ENCODE measurements at regions not wholly inside any gene's neighbourhood (a gene's known extent, or its start where the extent isn't known, plus 50 kb on each side); places are given as distances from the start of the nearest gene placed in this dataset.
"Not testable (repeated sequence)": the region's sequence is repeated elsewhere in the genome, so short reads cannot be mapped to it uniquely, and the experiment has no call there.

DNA sequence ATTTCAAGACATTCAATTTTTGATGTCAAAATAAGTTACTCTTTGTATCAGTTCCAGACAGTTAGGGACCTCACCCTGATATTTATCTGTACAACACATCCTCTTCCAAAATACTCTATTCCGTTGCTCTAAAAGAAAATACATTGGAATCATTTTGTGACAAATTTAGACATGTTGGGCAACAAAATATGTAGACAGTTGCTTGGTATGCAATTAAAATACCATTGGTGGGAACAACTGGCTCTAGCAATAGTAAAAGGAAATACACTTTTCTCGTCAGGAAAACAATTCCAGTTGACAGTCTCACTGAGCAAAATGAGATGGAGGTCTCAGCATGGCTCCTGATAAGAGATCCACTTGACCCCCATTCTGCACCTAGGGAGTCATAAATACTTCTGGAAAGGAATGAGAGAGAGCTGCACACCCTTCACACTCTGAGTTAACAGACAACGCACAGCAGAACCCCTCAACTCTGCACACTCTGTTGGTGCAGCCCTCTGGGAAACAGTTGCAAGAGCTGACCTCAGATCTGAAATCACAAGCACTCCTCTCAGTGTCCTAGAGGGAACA is 171.3 kb upstream of the NT5E start:
- no peaks in the 10 kb centered on the region for H3K9me3 Mint-ChIP-seq (ENCODE audit: low read depth)
- peaks cover 7% of the 10 kb centered on the region for H3K27me3 Mint-ChIP-seq
- H3K27ac Mint-ChIP-seq, result no peak overlapping the region
- no peaks in the 10 kb centered on the region for H3K4me1 Mint-ChIP-seq (ENCODE audit: low read depth)
- H3K4me3 Mint-ChIP-seq, result no peak overlapping the region
- H3K36me3 Mint-ChIP-seq, result no peaks in the 10 kb centered on the region

GRCh38 chr6:85276026-85276425 is 173.9 kb upstream of the NT5E start:
- H3K27ac Mint-ChIP-seq; H3K4me1 Mint-ChIP-seq (ENCODE audit: low read depth); H3K9me3 Mint-ChIP-seq (ENCODE audit: low read depth); H3K4me3 Mint-ChIP-seq; H3K27me3 Mint-ChIP-seq; H3K36me3 Mint-ChIP-seq: not testable (repeated sequence)

- H3K9me3 Mint-ChIP-seq (ENCODE audit: low read depth), result no peaks in the 10 kb centered on the region
- no peaks in the 10 kb centered on the region for H3K4me1 Mint-ChIP-seq (ENCODE audit: low read depth)
- no peak overlapping the region for H3K4me3 Mint-ChIP-seq
- H3K27ac Mint-ChIP-seq, result no peak overlapping the region
- H3K27me3 Mint-ChIP-seq, result no peaks in the 10 kb centered on the region
- no peaks in the 10 kb centered on the region for H3K36me3 Mint-ChIP-seq
These were observed 174.4 kb upstream of the NT5E start for GRCh38 chr6:85275338-85275985.

GRCh38 chr6:85273870-85274269 is 176.0 kb upstream of the NT5E start:
- H3K4me3 Mint-ChIP-seq, result no peak overlapping the region
- no peaks in the 10 kb centered on the region for H3K4me1 Mint-ChIP-seq (ENCODE audit: low read depth)
- no peaks in the 10 kb centered on the region for H3K9me3 Mint-ChIP-seq (ENCODE audit: low read depth)
- no peak overlapping the region for H3K27ac Mint-ChIP-seq
- H3K36me3 Mint-ChIP-seq, result no peaks in the 10 kb centered on the region
- no peaks in the 10 kb centered on the region for H3K27me3 Mint-ChIP-seq

DNA sequence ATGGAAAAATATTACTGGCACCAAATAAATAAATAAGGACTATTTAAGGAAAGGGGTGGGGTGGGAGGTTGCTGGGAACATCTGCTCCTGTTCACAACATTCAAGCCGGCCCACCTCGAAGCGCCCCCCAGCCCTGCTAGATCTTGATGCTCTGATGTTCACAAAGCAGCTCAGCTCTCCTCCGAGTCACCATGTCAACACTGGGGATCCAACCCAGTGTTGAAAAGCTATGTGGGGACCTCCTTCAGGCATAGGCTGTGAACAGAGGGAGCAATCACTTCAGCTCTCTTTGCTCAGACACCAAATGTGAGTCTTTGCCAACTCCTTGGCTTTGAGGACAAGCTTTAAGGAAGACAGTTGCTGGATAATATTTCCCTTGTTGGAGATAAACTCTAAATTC is 176.8 kb upstream of the NT5E start:
- Mint-ChIP-seq H3K36me3 (no peaks in the 10 kb centered on the region), H3K9me3 (ENCODE audit: low read depth) (no peaks in the 10 kb centered on the region), H3K4me1 (ENCODE audit: low read depth) (no peaks in the 10 kb centered on the region), H3K27me3 (peaks cover 1% of the 10 kb centered on the region), H3K27ac (no peak overlapping the region), H3K4me3 (no peak overlapping the region)

GRCh38 chr6:85272592-85272991 is 177.3 kb upstream of the NT5E start:
- Mint-ChIP-seq H3K27ac (no peak overlapping the region), H3K4me1 (ENCODE audit: low read depth) (no peaks in the 10 kb centered on the region), H3K36me3 (no peaks in the 10 kb centered on the region), H3K9me3 (ENCODE audit: low read depth) (no peaks in the 10 kb centered on the region), H3K27me3 (peaks cover 1% of the 10 kb centered on the region), H3K4me3 (no peak overlapping the region)

- H3K9me3 Mint-ChIP-seq (ENCODE audit: low read depth), result no peaks in the 10 kb centered on the region
- H3K27me3 Mint-ChIP-seq, result peaks cover 2% of the 10 kb centered on the region
- H3K4me1 Mint-ChIP-seq (ENCODE audit: low read depth), result no peaks in the 10 kb centered on the region
- no peaks in the 10 kb centered on the region for H3K36me3 Mint-ChIP-seq
- H3K27ac Mint-ChIP-seq, result no peak overlapping the region
- H3K4me3 Mint-ChIP-seq, result no peak overlapping the region
These were observed 187.3 kb upstream of the NT5E start for GRCh38 chr6:85262621-85263020.

DNA sequence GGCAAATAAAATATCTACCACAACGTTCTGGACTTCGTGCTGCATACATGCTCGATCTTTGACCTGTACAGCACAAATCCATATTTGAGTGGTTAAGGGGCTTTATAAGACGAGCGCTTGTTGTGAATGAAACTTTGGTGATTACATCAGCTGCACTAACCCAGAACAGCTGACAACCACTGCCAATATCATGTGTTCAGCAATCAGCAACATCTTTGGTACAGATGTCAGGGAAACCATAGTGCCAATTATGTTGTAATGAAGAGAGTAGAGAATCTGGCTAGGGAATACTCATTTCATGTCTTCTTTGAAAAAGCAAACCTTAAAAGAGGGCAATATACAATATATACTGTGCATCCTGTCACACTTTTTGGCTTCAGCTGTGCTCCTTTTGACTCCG is 188.6 kb upstream of the NT5E start:
- Mint-ChIP-seq H3K27me3 (peaks cover 5% of the 10 kb centered on the region), H3K4me1 (ENCODE audit: low read depth) (no peaks in the 10 kb centered on the region), H3K27ac (no peak overlapping the region)

DNA sequence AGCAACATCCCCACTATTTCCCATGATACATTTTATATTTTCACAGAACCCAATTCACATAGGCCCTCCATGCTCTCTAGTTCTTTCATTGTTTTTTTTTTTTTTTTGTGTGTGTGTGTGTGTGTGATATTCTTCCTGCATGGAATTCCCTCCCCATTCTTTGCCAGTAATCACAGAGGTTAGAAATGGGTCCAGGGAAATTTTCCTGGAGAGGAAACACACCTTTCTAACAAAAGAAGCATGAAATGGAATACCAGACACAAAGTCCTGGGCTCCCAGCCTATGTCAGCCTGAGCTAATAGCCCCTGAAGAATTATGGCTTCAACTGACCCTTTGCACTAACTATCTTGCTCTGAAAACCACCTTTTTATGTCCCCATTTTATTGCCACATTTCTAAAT is 194.2 kb upstream of the NT5E start:
- Mint-ChIP-seq H3K27me3 (peaks cover 10% of the 10 kb centered on the region), H3K4me3 (no peak overlapping the region), H3K36me3 (peaks cover 2% of the 10 kb centered on the region), H3K9me3 (ENCODE audit: low read depth) (peaks cover 5% of the 10 kb centered on the region), H3K27ac (no peak overlapping the region), H3K4me1 (ENCODE audit: low read depth) (no peaks in the 10 kb centered on the region)

More for the DNA sequence above, 188.6 kb upstream of the NT5E start:
- H3K4me3 Mint-ChIP-seq, result no peak overlapping the region
- H3K36me3 Mint-ChIP-seq, result no peaks in the 10 kb centered on the region
- no peaks in the 10 kb centered on the region for H3K9me3 Mint-ChIP-seq (ENCODE audit: low read depth)

- Mint-ChIP-seq H3K36me3 (peaks cover 2% of the 10 kb centered on the region), H3K27ac (no peak overlapping the region), H3K27me3 (peaks cover 10% of the 10 kb centered on the region), H3K4me1 (ENCODE audit: low read depth) (no peaks in the 10 kb centered on the region), H3K4me3 (no peak overlapping the region), H3K9me3 (ENCODE audit: low read depth) (peaks cover 15% of the 10 kb centered on the region)
These were observed 197.3 kb upstream of the NT5E start for GRCh38 chr6:85252552-85252951.

DNA sequence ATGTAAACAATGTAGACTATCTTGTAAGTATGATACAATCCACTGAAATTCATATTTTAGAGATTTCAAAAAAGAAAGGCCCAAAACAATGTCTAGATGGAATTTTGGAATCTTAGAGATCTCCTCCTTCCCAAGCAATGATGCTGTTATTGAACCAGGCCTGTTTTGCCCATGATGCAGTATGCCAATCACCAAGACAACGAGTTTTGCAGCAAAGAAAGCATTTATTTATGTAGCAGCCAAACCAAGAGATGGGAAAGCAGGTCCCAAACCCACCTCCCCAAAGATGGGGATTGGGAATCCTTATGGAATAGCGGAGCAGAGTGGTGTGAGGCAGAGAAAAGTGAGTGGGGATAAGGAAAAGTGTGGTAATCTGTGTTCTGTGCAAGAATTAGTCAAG is 197.8 kb upstream of the NT5E start:
- Mint-ChIP-seq H3K9me3 (ENCODE audit: low read depth) (peaks cover 19% of the 10 kb centered on the region), H3K27me3 (peaks cover 10% of the 10 kb centered on the region), H3K36me3 (peaks cover 2% of the 10 kb centered on the region), H3K4me3 (no peak overlapping the region), H3K27ac (no peak overlapping the region), H3K4me1 (ENCODE audit: low read depth) (no peaks in the 10 kb centered on the region)

GRCh38 chr6:85251300-85251699 is 198.6 kb upstream of the NT5E start:
- Mint-ChIP-seq H3K4me3 (no peak overlapping the region), H3K27me3 (peaks cover 8% of the 10 kb centered on the region), H3K36me3 (peaks cover 2% of the 10 kb centered on the region), H3K4me1 (ENCODE audit: low read depth) (no peaks in the 10 kb centered on the region), H3K9me3 (ENCODE audit: low read depth) (peaks cover 21% of the 10 kb centered on the region), H3K27ac (no peak overlapping the region)

DNA sequence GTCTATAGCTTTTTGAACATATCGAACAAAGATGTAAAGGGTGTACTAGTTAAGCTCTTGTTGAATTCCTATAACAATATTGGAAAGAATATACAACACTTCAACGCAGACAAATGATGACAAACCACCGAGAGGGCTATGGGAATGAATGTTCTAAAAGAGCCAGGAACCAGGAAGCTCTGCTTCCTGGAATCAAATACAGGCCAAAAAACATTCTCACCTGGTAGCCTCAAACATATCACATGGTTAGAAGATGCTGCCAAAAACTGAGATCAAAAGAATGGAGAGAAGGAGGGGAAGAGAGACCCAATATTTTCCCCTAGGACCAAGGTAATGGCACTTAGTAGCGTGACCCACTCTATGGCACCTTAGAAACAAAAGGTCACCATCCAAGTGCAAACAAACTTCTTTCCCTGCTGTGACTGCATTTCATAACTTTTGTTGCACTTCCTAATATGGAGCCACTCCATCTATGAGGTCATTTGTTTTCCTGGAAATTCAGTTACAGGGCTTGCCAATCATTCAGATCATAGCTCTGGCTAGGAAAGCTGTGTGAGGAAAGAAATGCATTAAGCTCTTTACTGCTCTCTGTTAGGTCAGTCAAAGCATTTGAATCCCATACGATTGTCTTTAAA is 199.2 kb upstream of the NT5E start:
- no peak overlapping the region for H3K27ac Mint-ChIP-seq
- no peaks in the 10 kb centered on the region for H3K4me1 Mint-ChIP-seq (ENCODE audit: low read depth)
- peaks cover 8% of the 10 kb centered on the region for H3K27me3 Mint-ChIP-seq
- peaks cover 22% of the 10 kb centered on the region for H3K9me3 Mint-ChIP-seq (ENCODE audit: low read depth)
- H3K4me3 Mint-ChIP-seq, result no peak overlapping the region
- H3K36me3 Mint-ChIP-seq, result peaks cover 2% of the 10 kb centered on the region

GRCh38 chr6:85245004-85245403 is 204.9 kb upstream of the NT5E start:
- Mint-ChIP-seq H3K4me3 (no peak overlapping the region), H3K27ac (no peak overlapping the region), H3K4me1 (ENCODE audit: low read depth) (no peaks in the 10 kb centered on the region), H3K27me3 (no peaks in the 10 kb centered on the region), H3K36me3 (no peaks in the 10 kb centered on the region), H3K9me3 (ENCODE audit: low read depth) (peaks cover 17% of the 10 kb centered on the region)

- Mint-ChIP-seq H3K36me3 (no peaks in the 10 kb centered on the region), H3K9me3 (ENCODE audit: low read depth) (peaks cover 3% of the 10 kb centered on the region), H3K27me3 (no peaks in the 10 kb centered on the region), H3K27ac (no peak overlapping the region), H3K4me1 (ENCODE audit: low read depth) (no peaks in the 10 kb centered on the region), H3K4me3 (no peak overlapping the region)
These were observed 208.3 kb upstream of the NT5E start for GRCh38 chr6:85241498-85242052.

Data from activated naive CD8-positive, alpha-beta T cell (primary cell).